MCF 10A (cell line): ENCODE measurements at regions not wholly inside any gene's neighbourhood (a gene's known extent, or its start where the extent isn't known, plus 50 kb on each side); places are given as distances from the start of the nearest gene placed in this dataset.
"Not testable (repeated sequence)": the region's sequence is repeated elsewhere in the genome, so short reads cannot be mapped to it uniquely, and the experiment has no call there.

Source experiments
- BruUV-seq: library from RNA; stranded (reverse); fragments of 400-500 nt; replicated peaks from 2 replicates; lab custom pipeline; 2021; lab: Mats Ljungman, UMichigan
- CTCF ChIA-PET: fragments of 300-600 bp; sonication (Branson Sonifier 250); formaldehyde crosslinking; extraction: SDS; loops from one replicate; lab custom pipeline; 2021; ENCODE audit warnings: antibody characterized with exemption, inconsistent platforms; lab: Yijun Ruan, JAX
- POLR2A ChIA-PET: fragments of 300-600, 350-650 bp; sonication (Branson Sonifier 250); formaldehyde crosslinking; extraction: SDS; loops from one replicate; lab custom pipeline; 2020; ENCODE audit warnings: antibody characterized with exemption, inconsistent platforms; lab: Yijun Ruan, JAX
- DNase-seq: peaks from one replicate; pipeline ENCODE4 v3.0.0-alpha.2; 2018; ENCODE audit not compliant: unreplicated experiment
- H3K27ac Mint-ChIP-seq: one replicate; pipeline ENCODE4 v1.8.0; 2022; ENCODE audit warnings: mild to moderate bottlenecking, low read depth, mixed read lengths; ENCODE audit not compliant: unreplicated experiment
- H3K27me3 Mint-ChIP-seq: one replicate; pipeline ENCODE4 v1.8.0; 2022; ENCODE audit warnings: mixed read lengths; ENCODE audit not compliant: insufficient read depth, unreplicated experiment
- H3K36me3 Mint-ChIP-seq: one replicate; pipeline ENCODE4 v1.8.0; 2022; ENCODE audit warnings: mild to moderate bottlenecking, moderate library complexity, mixed read lengths; ENCODE audit not compliant: insufficient read depth, unreplicated experiment
- H3K4me1 Mint-ChIP-seq: one replicate; pipeline ENCODE4 v1.8.0; 2022; ENCODE audit warnings: mixed read lengths; ENCODE audit not compliant: insufficient read depth, unreplicated experiment
- H3K4me3 Mint-ChIP-seq: one replicate; pipeline ENCODE4 v1.8.0; 2022; ENCODE audit warnings: mild to moderate bottlenecking, moderate library complexity, mixed read lengths; ENCODE audit not compliant: unreplicated experiment
- H3K9me3 Mint-ChIP-seq: one replicate; pipeline ENCODE4 v1.8.0; 2022; ENCODE audit warnings: mixed read lengths; ENCODE audit not compliant: unreplicated experiment
- CTCF ChIP-seq: fragments of 200-600 bp; IDR thresholded peaks from one replicate; pipeline ENCODE4 v1.8.0; 2022; ENCODE audit warnings: antibody characterized with exemption, mild to moderate bottlenecking; ENCODE audit not compliant: unreplicated experiment
- intact Hi-C: fragments of 100-400 bp; cut with micrococcal nuclease; formaldehyde crosslinking; loops from 2 replicates; pipeline ENCODE4 v1.14.1; 2022

DNA sequence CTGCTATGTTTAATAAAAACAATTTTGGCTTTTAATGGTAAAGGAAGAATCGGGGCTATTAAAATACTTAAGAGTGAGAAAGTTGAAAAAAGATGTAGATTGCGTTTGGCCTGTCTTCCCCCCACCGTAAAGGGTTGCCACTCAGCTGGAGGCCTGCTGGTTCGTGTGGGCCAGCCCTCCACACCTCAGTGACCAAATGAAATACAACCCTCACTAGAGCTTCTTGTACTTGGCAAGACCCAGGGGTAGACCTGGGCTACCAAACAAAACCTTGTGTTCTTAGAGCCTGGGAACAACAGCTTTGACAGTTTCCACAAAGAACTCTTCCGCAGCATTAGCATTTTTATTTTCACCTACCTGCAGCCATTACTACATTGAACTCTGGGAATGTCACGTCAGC lies 152.8 kb upstream of the PABPC3 start:
- no peak for TF ChIP-seq CTCF
- ChIA-PET CTCF (interaction anchor here (0.6 to 0.7 kb wide), 2 partner anchors 26 to 255 kb away, joined by 3 to 4 read pairs; no protein-coding TSS in a partner anchor), POLR2A (no interaction called here)
- Mint-ChIP-seq H3K27me3 (no peaks in the 10 kb centered on the region), H3K36me3 (peaks cover 4% of the 10 kb centered on the region), H3K4me3 (no peak overlapping the region), H3K27ac (no peak overlapping the region), H3K9me3 (no peaks in the 10 kb centered on the region), H3K4me1 (no peaks in the 10 kb centered on the region)
- intact Hi-C loops: no loop called here
- BruUV-seq: no TSS peak
- DNase-seq: no peak

GRCh38 chr13:24944073-24944472 lies 151.9 kb upstream of the PABPC3 start:
- CTCF ChIA-PET, H3K4me3 Mint-ChIP-seq, DNase-seq, BruUV-seq, H3K4me1 Mint-ChIP-seq, POLR2A ChIA-PET, intact Hi-C loops, H3K9me3 Mint-ChIP-seq, H3K27ac Mint-ChIP-seq, H3K36me3 Mint-ChIP-seq, H3K27me3 Mint-ChIP-seq: not testable (repeated sequence)

DNA sequence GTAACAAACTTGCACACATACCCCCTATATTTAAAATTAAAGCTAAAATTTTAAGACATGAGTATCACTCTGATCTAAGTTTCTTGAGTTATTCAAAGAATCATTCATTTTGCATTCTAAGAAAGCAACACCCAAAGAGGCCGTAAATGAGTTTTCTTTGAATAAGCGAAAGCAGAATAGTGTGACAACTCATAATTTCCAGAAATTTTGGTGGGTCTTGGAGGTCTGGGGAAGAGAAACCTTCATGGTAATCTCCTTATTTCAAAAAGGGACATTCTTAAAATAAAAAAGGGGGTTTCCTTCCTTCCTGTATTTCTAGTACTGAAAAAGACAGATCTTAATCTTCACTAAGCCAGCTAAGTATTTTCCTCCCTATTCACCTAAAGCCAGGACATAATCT lies 147.0 kb upstream of the PABPC3 start:
- BruUV-seq, H3K9me3 Mint-ChIP-seq, H3K4me1 Mint-ChIP-seq, H3K4me3 Mint-ChIP-seq, POLR2A ChIA-PET, H3K36me3 Mint-ChIP-seq, intact Hi-C loops, CTCF ChIA-PET, H3K27ac Mint-ChIP-seq, DNase-seq, H3K27me3 Mint-ChIP-seq: not testable (repeated sequence)

DNA sequence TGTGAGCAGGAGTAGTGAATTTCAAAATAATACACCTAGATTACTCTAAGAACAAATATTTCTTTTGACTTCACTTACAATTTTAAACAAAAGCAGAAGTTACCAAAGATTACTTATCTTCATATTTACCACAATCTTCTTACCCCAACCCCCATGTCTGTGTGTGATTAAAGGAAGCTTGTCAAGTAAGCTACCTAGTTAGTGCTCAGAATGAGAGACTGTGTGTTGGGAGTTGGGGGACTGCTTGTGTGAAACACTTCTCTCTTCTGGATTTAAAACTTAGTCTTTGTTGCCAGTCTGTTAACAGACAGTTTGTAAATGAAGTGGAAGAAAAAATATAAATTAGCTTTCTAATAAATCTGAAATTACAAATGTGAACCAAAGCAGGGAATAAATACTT lies 145.3 kb upstream of the PABPC3 start:
- BruUV-seq, H3K9me3 Mint-ChIP-seq, DNase-seq, H3K27me3 Mint-ChIP-seq, POLR2A ChIA-PET, CTCF ChIA-PET, intact Hi-C loops, H3K4me3 Mint-ChIP-seq, H3K36me3 Mint-ChIP-seq, H3K4me1 Mint-ChIP-seq, H3K27ac Mint-ChIP-seq: not testable (repeated sequence)

DNA sequence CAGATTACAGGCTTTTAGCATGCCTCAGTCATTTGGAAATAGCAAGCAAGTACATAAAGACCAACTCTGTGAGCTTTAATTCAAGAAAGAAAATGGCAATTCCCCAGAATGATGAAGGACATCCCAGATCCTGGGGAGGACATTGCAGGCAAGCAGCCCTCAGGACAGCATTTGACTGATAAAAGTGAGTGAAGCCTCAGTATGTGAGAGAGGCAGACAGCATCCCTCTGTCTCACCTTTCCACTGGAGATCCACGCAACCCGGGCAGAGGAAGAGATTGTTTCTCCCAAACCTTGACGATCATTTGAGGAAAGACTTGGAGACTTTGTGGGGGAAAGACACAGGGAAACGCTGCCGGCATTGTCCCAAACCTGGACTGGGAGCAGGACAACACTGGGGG lies 128.0 kb upstream of the PABPC3 start:
- H3K9me3 Mint-ChIP-seq, H3K36me3 Mint-ChIP-seq, BruUV-seq, H3K4me1 Mint-ChIP-seq, H3K27me3 Mint-ChIP-seq, H3K27ac Mint-ChIP-seq, DNase-seq: not testable (repeated sequence)
- CTCF ChIA-PET: interaction anchor here (0.6 to 2.0 kb wide), 21 partner anchors 10 to 1130 kb away, joined by 3 to 20 read pairs (median 3); no protein-coding TSS in a partner anchor
- peak overlapping the region; percentile 71 for H3K4me3 Mint-ChIP-seq
- intact Hi-C loops: loop anchor here (1.0 to 2.0 kb wide), 2 partner anchors 103 to 274 kb away; no protein-coding TSS in a partner anchor
- POLR2A ChIA-PET: interaction anchor here (0.5 to 1.9 kb wide), 4 partner anchors 102 to 1079 kb away, joined by 3 to 6 read pairs (median 4); partner anchors contain the start of gene MIPEP

DNA sequence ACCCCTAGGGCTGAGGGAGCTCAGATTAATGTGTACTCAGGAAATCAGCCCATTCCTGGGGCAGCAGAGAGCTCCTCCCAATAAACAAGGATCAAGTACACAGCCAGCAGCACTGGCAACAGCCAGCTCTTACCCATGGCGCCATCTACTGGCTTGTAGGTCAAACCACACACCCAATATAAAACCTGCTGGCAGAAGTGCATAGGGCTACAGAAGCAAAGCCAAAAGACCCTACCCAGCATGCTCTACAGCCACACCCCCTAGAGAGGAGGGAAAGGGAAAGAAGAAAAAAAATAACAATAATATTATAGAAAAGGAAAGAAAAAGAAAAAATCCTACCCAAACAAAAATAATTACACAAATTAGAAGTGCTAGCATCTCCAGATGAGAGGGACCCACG lies 127.5 kb upstream of the PABPC3 start:
- ChIA-PET CTCF (interaction anchor here (0.6 to 2.0 kb wide), 27 partner anchors 11 to 1129 kb away, joined by 3 to 20 read pairs (median 3); no protein-coding TSS in a partner anchor), POLR2A (interaction anchor here (0.5 to 1.9 kb wide), 4 partner anchors 103 to 1079 kb away, joined by 3 to 6 read pairs (median 4); partner anchors contain the start of gene MIPEP)
- not testable (repeated sequence) for H3K27ac Mint-ChIP-seq, H3K9me3 Mint-ChIP-seq, BruUV-seq, H3K27me3 Mint-ChIP-seq, H3K36me3 Mint-ChIP-seq, H3K4me1 Mint-ChIP-seq
- H3K4me3 Mint-ChIP-seq: peak overlapping the region; percentile 71
- peak; percentile 13 for DNase-seq
- intact Hi-C loops: loop anchor here (1.0 to 2.0 kb wide), 2 partner anchors 104 to 274 kb away; no protein-coding TSS in a partner anchor

DNA sequence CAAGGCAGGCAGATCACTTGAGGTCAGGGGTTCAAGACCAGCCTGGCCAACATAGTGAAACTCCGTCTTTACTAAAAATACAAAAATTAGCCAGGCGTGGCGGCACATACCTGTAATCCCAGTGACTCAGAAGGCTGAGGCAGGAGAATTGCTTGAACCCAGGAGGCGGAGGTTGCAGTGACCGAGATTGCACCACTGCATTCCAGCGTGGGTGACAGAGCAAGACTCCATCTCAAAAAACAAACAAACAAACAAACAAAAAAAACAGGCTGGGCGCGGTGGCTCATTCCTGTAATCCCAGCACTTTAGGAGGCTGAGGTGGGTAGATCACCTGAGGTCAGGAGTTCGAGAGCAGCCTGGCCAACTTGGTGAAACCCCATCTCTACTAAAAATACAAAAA lies 122.8 kb upstream of the PABPC3 start:
- intact Hi-C loops, POLR2A ChIA-PET, H3K36me3 Mint-ChIP-seq, BruUV-seq, H3K27ac Mint-ChIP-seq, H3K27me3 Mint-ChIP-seq, H3K9me3 Mint-ChIP-seq, H3K4me1 Mint-ChIP-seq, H3K4me3 Mint-ChIP-seq: not testable (repeated sequence)
- peak; percentile 31 for DNase-seq
- CTCF ChIA-PET: interaction anchor here (0.6 to 0.7 kb wide), 2 partner anchors 23 to 236 kb away, joined by 3 to 5 read pairs; no protein-coding TSS in a partner anchor

DNA sequence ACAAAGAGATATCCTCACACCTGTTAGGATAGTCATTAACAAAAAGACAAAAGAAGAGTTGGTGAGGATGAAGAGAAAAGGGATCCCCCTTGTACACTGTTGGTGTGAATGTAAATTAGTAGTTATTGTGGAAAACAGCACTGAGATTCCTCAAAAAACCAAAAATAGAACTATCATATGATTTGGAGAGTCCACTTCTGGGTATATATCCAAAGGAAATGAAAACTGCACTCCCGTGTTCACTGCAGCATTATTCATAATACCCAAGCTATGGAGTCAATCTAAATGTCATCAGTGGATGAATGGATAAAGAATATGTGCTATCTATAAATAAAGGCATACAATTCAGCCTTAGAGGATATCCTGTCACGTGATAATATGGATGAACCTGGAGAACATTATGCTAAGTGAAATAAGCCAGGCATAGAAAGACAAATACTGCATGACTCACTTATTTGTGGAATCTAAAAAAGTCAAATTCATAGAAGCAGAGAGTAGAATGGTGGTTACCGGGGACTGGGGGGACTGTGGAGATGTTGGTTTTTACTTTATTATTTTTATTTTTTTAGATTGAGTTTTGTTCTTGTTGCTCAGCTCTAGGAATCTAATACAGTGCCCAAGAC lies 114.6 kb upstream of the PABPC3 start:
- CTCF ChIA-PET: interaction anchor here (1.1 to 1.2 kb wide), 2 partner anchors 13 to 14 kb away, joined by 3 to 4 read pairs; no protein-coding TSS in a partner anchor
- BruUV-seq, DNase-seq, H3K4me3 Mint-ChIP-seq, H3K9me3 Mint-ChIP-seq, H3K27ac Mint-ChIP-seq, H3K36me3 Mint-ChIP-seq, intact Hi-C loops, H3K27me3 Mint-ChIP-seq, POLR2A ChIA-PET: not testable (repeated sequence)
- peaks cover 17% of the 10 kb centered on the region for H3K4me1 Mint-ChIP-seq
